H1 (cell line): ENCODE measurements at regions not wholly inside any gene's neighbourhood (a gene's known extent, or its start where the extent isn't known, plus 50 kb on each side); places are given as distances from the start of the nearest gene placed in this dataset.
A peak's percentile ranks its signal among the peaks of the same experiment; 100 is the strongest.

Source experiments
- CTCF ChIA-PET: fragments of 300-600 bp; sonication (Branson Sonifier 250); formaldehyde crosslinking; loops from one replicate; lab custom pipeline; 2021; ENCODE audit not compliant: partially characterized antibody; lab: Charles Lee
- POLR2A ChIA-PET: fragments of 300-600 bp; sonication (Branson Sonifier 250); formaldehyde crosslinking; loops from one replicate; lab custom pipeline; 2021; ENCODE audit warnings: inconsistent platforms; ENCODE audit not compliant: partially characterized antibody; lab: Charles Lee
- DNase-seq, 2 experiments: peaks; one replicate each; pipeline versions ENCODE4 v3.0.0 to v3.0.0-alpha.2; 2010 to 2022; ENCODE audit warnings: low spot score in 2 of 2, low read depth in 1 of 2, mixed read lengths in 1 of 2
- FAIRE-seq: peaks from 2 replicates; lab custom pipeline; 2011; peaks lifted over from hg19 to GRCh38; lab: Jason Lieb, UNC
- H2AFZ ChIP-seq: 2 replicates; pipeline ENCODE4 v1.8.1; 2012; ENCODE audit warnings: low read length, inconsistent platforms
- H2AK5ac ChIP-seq: 2 replicates; pipeline ENCODE4 v1.6.1; 2013; ENCODE audit warnings: low read depth, low read length
- H2BK120ac ChIP-seq: replicated peaks from 2 replicates; pipeline ENCODE3; 2013; ENCODE audit warnings: low read depth, low read length, inconsistent platforms
- H2BK12ac ChIP-seq: 2 replicates; pipeline ENCODE4 v1.6.1; 2013; ENCODE audit warnings: low read depth, low read length
- H2BK15ac ChIP-seq: 2 replicates; pipeline ENCODE4 v1.6.1; 2013; ENCODE audit warnings: low read length
- H2BK20ac ChIP-seq: 2 replicates; pipeline ENCODE4 v1.6.1; 2013; ENCODE audit warnings: low read length
- H2BK5ac ChIP-seq: 2 replicates; pipeline ENCODE4 v1.6.1; 2013; ENCODE audit warnings: low read depth, low read length
- H3K14ac ChIP-seq: 2 replicates; pipeline ENCODE4 v1.6.1; 2013; ENCODE audit warnings: inconsistent platforms; ENCODE audit not compliant: insufficient read length
- H3K18ac ChIP-seq: 2 replicates; pipeline ENCODE4 v1.6.1; 2013; ENCODE audit warnings: low read length; ENCODE audit errors: extremely low read depth
- H3K23ac ChIP-seq: 2 replicates; pipeline ENCODE4 v1.6.1; 2013; ENCODE audit warnings: inconsistent platforms; ENCODE audit not compliant: insufficient read length
- H3K23me2 ChIP-seq: 2 replicates; pipeline ENCODE4 v1.6.1; 2013; ENCODE audit warnings: low read depth, low read length
- H3K27ac ChIP-seq: 2 replicates; pipeline ENCODE4 v1.6.1; 2011; ENCODE audit warnings: low read depth, low read length, inconsistent platforms
- H3K27me3 ChIP-seq, 4 experiments: replicated peaks in 1 of 4; 1 replicate in 1 of 4; 2 replicates in 3 of 4; pipeline versions ENCODE4 v1.6.1 to v1.8.1; 2011 to 2013; ENCODE audit warnings: low read length in 3 of 4, mild to moderate bottlenecking in 3 of 4, inconsistent platforms in 2 of 4, mixed read lengths in 2 of 4, moderate library complexity in 1 of 4; ENCODE audit not compliant: control insufficient read depth in 3 of 4, insufficient read depth in 3 of 4; ENCODE audit errors: extremely low read depth in 1 of 4
- H3K36me3 ChIP-seq, 4 experiments: 2 replicates each; pipeline versions ENCODE4 v1.6.1 to v1.8.1; 2011 to 2013; ENCODE audit warnings: mild to moderate bottlenecking in 4 of 4, low read length in 3 of 4, moderate library complexity in 2 of 4, control low read depth in 1 of 4, inconsistent platforms in 1 of 4; ENCODE audit not compliant: insufficient read depth in 4 of 4, control insufficient read depth in 2 of 4
- H3K4ac ChIP-seq: replicated peaks from 2 replicates; pipeline ENCODE3; 2013; ENCODE audit warnings: low read length, low read depth, mixed read lengths, inconsistent platforms; ENCODE audit not compliant: insufficient read length
- H3K4me1 ChIP-seq, 4 experiments: replicated peaks in 1 of 4; 1 replicate in 1 of 4; 2 replicates in 3 of 4; pipeline versions ENCODE4 v1.6.1 to v1.8.1; 2011 to 2013; ENCODE audit warnings: low read length in 3 of 4, inconsistent platforms in 2 of 4, mixed read lengths in 1 of 4; ENCODE audit not compliant: insufficient read depth in 4 of 4, control insufficient read depth in 3 of 4
- H3K4me2 ChIP-seq, 2 experiments: 2 replicates each; pipeline versions ENCODE4 v1.6.1 to v1.8.1; 2011 to 2013; ENCODE audit warnings: low read depth in 2 of 2, low read length in 2 of 2, control low read depth in 1 of 2, inconsistent platforms in 1 of 2, mild to moderate bottlenecking in 1 of 2; ENCODE audit not compliant: insufficient read depth in 1 of 2
- H3K4me3 ChIP-seq, 4 experiments: fragments of 200-600, 300-600 bp in 1 of 4; sonication (generic), shearing (Covaris generic), sonication (Bioruptor Twin) in 1 of 4; 2 replicates each; pipeline versions ENCODE4 v1.5.1 to v1.8.1; 2011 to 2016; ENCODE audit warnings: low read length in 4 of 4, low read depth in 3 of 4, control low read depth in 2 of 4, inconsistent platforms in 2 of 4, mild to moderate bottlenecking in 2 of 4, mixed read lengths in 1 of 4, moderate library complexity in 1 of 4; ENCODE audit not compliant: insufficient read depth in 2 of 4; ENCODE audit errors: extremely low read depth in 1 of 4
- H3K56ac ChIP-seq: replicated peaks from 2 replicates; pipeline ENCODE3; 2013; ENCODE audit warnings: low read depth, mild to moderate bottlenecking, mixed read lengths, low read length, inconsistent platforms; ENCODE audit not compliant: insufficient read length
- H3K79me1 ChIP-seq: 2 replicates; pipeline ENCODE4 v1.6.1; 2013; ENCODE audit warnings: low read depth, low read length, control low read depth
- H3K79me2 ChIP-seq, 2 experiments: 2 replicates each; pipeline versions ENCODE4 v1.6.1 to v1.8.1; 2012 to 2013; ENCODE audit warnings: low read length in 2 of 2, mild to moderate bottlenecking in 2 of 2, inconsistent platforms in 1 of 2; ENCODE audit not compliant: insufficient read depth in 2 of 2, control insufficient read depth in 1 of 2
- H3K9ac ChIP-seq, 4 experiments: replicated peaks in 1 of 4; 1 replicate in 1 of 4; 2 replicates in 3 of 4; pipeline versions ENCODE4 v1.6.1 to v1.8.1; 2011 to 2013; ENCODE audit warnings: low read depth in 3 of 4, low read length in 3 of 4, control low read depth in 2 of 4, mild to moderate bottlenecking in 2 of 4, moderate library complexity in 2 of 4, inconsistent platforms in 1 of 4; ENCODE audit errors: extremely low read depth in 1 of 4
- H3K9me3 ChIP-seq, 2 experiments: 2 replicates each; pipeline versions ENCODE4 v1.6.1 to v1.8.1; 2012 to 2013; ENCODE audit warnings: mild to moderate bottlenecking in 2 of 2, moderate library complexity in 2 of 2, control low read depth in 1 of 2, inconsistent platforms in 1 of 2, low read depth in 1 of 2, low read length in 1 of 2, mixed read lengths in 1 of 2; ENCODE audit not compliant: insufficient read depth in 2 of 2
- H4K20me1 ChIP-seq, 2 experiments: replicated peaks in 1 of 2; 2 replicates each; pipeline versions ENCODE3 to v1.8.1; 2011 to 2013; ENCODE audit warnings: inconsistent platforms in 2 of 2, low read length in 2 of 2, mild to moderate bottlenecking in 1 of 2; ENCODE audit not compliant: insufficient read depth in 2 of 2, control insufficient read depth in 1 of 2
- H4K5ac ChIP-seq: 2 replicates; pipeline ENCODE4 v1.6.1; 2013; ENCODE audit warnings: low read length, low read depth, mixed read lengths, inconsistent platforms; ENCODE audit not compliant: insufficient read length
- H4K8ac ChIP-seq: 2 replicates; pipeline ENCODE4 v1.8.0; 2013; ENCODE audit warnings: mild to moderate bottlenecking, moderate library complexity, low read length, inconsistent platforms; ENCODE audit not compliant: insufficient read depth; ENCODE audit errors: extremely low read depth
- H4K91ac ChIP-seq: replicated peaks from 2 replicates; pipeline ENCODE3; 2013; ENCODE audit warnings: low read length, mixed read lengths, inconsistent platforms; ENCODE audit not compliant: insufficient read length
- ASH2L ChIP-seq: fragments of 200-600, 300-600 bp; sonication (generic); IDR thresholded peaks from one replicate; pipeline ENCODE4 v1.7.1; 2017; ENCODE audit warnings: low read length
- CBX5 ChIP-seq: fragments of 300-800, 300-1000 bp; sonication (generic); IDR thresholded peaks from 2 replicates; pipeline ENCODE4 v1.7.1; 2016; ENCODE audit warnings: antibody characterized with exemption, low read length, low read depth
- CHD2 ChIP-seq: IDR thresholded peaks from 2 replicates; pipeline ENCODE4 v1.6.1; 2012; ENCODE audit warnings: low read length, improper control_type of control experiment
- FOSL1 ChIP-seq: IDR thresholded peaks from 2 replicates; pipeline ENCODE4 v1.6.1; 2011; ENCODE audit warnings: mild to moderate bottlenecking, low read depth, low read length, moderate library complexity; ENCODE audit not compliant: insufficient read depth
- NRF1 ChIP-seq: IDR thresholded peaks from 2 replicates; pipeline ENCODE4 v1.6.1; 2011; ENCODE audit warnings: mild to moderate bottlenecking, low read depth, low read length, improper control_type of control experiment
- SP2 ChIP-seq: IDR thresholded peaks from 2 replicates; pipeline ENCODE4 v1.6.1; 2012; ENCODE audit warnings: mild to moderate bottlenecking, low read length, inconsistent platforms
- SP4 ChIP-seq: IDR thresholded peaks from 2 replicates; pipeline ENCODE4 v1.6.1; 2012; ENCODE audit warnings: low read length, inconsistent platforms
- WGBS, 2 experiments: shearing (Covaris generic) in 1 of 2; methylation state at CpG; one replicate each; pipeline versions ENCODE4 v1.1.6 to v1.1.7; 2013 to 2015; ENCODE audit warnings: low lambda C conversion rate in 2 of 2, mixed read lengths in 2 of 2, inconsistent platforms in 1 of 2, low coverage in 1 of 2, missing lambda C conversion rate in 1 of 2; ENCODE audit not compliant: insufficient replicate concordance in 2 of 2, insufficient coverage in 1 of 2, insufficient read length in 1 of 2; ENCODE audit errors: extremely low coverage in 1 of 2, missing lambda C conversion rate in 1 of 2; 5-methylcytosine and 5-hydroxymethylcytosine counted together

DNA sequence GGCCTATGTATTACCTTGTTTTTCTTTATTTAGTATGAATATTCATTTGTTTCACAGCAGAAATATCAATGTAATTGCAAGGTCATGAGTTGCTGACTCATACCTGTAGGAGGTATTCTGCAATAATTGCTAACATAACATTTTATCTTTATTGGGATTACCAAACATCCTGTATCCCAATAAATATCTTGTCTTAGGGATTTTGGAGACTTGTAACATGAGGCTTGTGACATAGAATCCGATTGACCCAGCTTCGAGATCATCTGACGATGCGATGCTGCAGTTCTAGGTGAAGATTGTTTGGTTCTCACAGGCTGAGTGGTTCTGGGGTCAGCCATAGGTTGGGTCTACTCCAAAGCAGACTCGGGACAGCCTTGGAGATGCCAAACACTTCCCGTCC is 133.4 kb upstream of the RND3 start:
- Histone ChIP-seq H2AK5ac (no peak overlapping the region), H4K20me1 (no peaks in the 10 kb centered on the region), H2BK20ac (no peak overlapping the region), H2BK12ac (peak overlapping the region; percentile 2; the same call in 1 of the 2 replicates), H3K23me2 (no peaks in the 10 kb centered on the region), H3K9ac (no peak overlapping the region), H2BK15ac (no peak overlapping the region), H3K4ac (no peak overlapping the region), H3K79me2 (no peaks in the 10 kb centered on the region), H3K14ac (no peak overlapping the region), H2BK5ac (no peak overlapping the region), H3K27me3 (no peaks in the 10 kb centered on the region), H3K23ac (no peak overlapping the region), H3K4me3 (no peak overlapping the region), H3K4me2 (no peak overlapping the region), H3K4me1 (peaks cover 0 to 3% (median 0%) of the 10 kb centered on the region in 4 experiments; a peak in 1 of 7 replicates), H3K18ac (no peak overlapping the region), H2AFZ (no peak overlapping the region), H3K79me1 (no peaks in the 10 kb centered on the region), H3K36me3 (no peaks in the 10 kb centered on the region), H3K27ac (no peak overlapping the region), H4K8ac (no peak overlapping the region), H2BK120ac (no peak overlapping the region), H4K5ac (no peak overlapping the region), H4K91ac (no peak overlapping the region), H3K9me3 (no peaks in the 10 kb centered on the region), H3K56ac (no peak overlapping the region)
- ChIA-PET POLR2A (no interaction called here), CTCF (no interaction called here)
- FAIRE-seq (no peak), DNase-seq (no peak)
- WGBS, 2 experiments: 83% methylated on average over 6 of the region's 6 CpGs; no CpG with 5 or more reads in 1 of the 2 experiments
- TF ChIP-seq FOSL1 (no peak), CBX5 (no peak), SP4 (no peak), SP2 (no peak), ASH2L (no peak), CHD2 (no peak), NRF1 (no peak)
